SK-N-SH treated with all-trans-retinoic acid at 6 μM for 48 hours (cell line): ENCODE measurements at regions not wholly inside any gene's neighbourhood (a gene's known extent, or its start where the extent isn't known, plus 50 kb on each side); places are given as distances from the start of the nearest gene placed in this dataset.
"Not testable (repeated sequence)": the region's sequence is repeated elsewhere in the genome, so short reads cannot be mapped to it uniquely, and the experiment has no call there.

ENCODE experiments used
- BACH2 ChIP-seq: fragments of 250-450 bp; sonication (Bioruptor Pico); IDR thresholded peaks from 2 replicates; pipeline ENCODE4 v1.9.0; 2021; ENCODE audit warnings: mild to moderate bottlenecking, borderline replicate concordance
- CSDC2 ChIP-seq: fragments of 250-450 bp; sonication (Bioruptor Pico); IDR thresholded peaks from 2 replicates; pipeline ENCODE4 v1.5.0; 2020; ENCODE audit warnings: mild to moderate bottlenecking, moderate library complexity
- ESRRG ChIP-seq: fragments of 250-450 bp; sonication (Bioruptor Pico); IDR thresholded peaks from 2 replicates; pipeline ENCODE4 v1.6.1; 2021; ENCODE audit warnings: mild to moderate bottlenecking
- OSR1 ChIP-seq: fragments of 250-450 bp; sonication (Bioruptor Pico); IDR thresholded peaks from 2 replicates; pipeline ENCODE4 v1.8.0; 2022; ENCODE audit warnings: moderate library complexity, mild to moderate bottlenecking, inconsistent platforms
- POU6F1 ChIP-seq: fragments of 250-450 bp; sonication (Bioruptor Pico); IDR thresholded peaks from 2 replicates; pipeline ENCODE4 v1.8.0; 2021; ENCODE audit warnings: low read depth, mild to moderate bottlenecking, moderate library complexity, borderline replicate concordance
- TCF4 ChIP-seq: fragments of 250-450 bp; sonication (Bioruptor Pico); IDR thresholded peaks from 2 replicates; pipeline ENCODE4 v1.8.0; 2021; ENCODE audit warnings: mild to moderate bottlenecking, moderate library complexity, borderline replicate concordance
- TOX ChIP-seq: fragments of 250-450 bp; sonication (Bioruptor Pico); IDR thresholded peaks from 2 replicates; pipeline ENCODE4 v1.8.0; 2021; ENCODE audit warnings: mild to moderate bottlenecking, moderate library complexity, borderline replicate concordance
- ZNF70 ChIP-seq: fragments of 450-650 bp; formaldehyde crosslinking; IDR thresholded peaks from 2 replicates; pipeline ENCODE4 v1.5.0; 2020; ENCODE audit warnings: mild to moderate bottlenecking, moderate library complexity

DNA sequence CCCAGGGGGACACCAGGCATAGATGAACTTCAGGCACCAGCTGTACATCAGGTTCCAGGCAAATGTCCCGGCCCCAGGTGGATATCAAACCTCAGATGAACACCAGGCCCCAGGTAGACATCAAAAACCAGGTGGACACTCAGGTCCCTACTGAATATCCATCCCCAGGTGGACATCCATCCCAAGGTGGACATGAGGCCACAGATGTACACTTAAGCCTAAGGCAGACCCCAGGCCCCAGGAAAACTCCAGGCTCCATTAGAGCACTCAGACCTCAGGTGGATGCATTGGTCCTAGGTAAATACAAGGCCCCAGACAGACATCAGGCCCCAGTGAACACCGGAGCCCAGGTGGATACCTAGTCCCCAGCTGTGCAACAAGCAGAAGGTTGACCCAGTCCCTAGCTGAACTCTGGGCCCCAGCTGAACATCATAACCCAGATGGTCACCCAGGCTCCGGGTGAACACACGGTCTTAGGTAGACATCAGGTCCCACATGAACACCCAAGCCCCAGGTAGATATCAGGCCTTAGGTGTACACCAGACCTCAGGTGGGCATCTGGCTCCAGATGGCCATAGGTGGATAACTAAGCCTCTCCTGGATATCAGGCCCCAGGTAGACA is 1484.3 kb upstream of the TPTE start:
- not testable (repeated sequence) for TF ChIP-seq TCF4 (CRISPR knock-in tag); BACH2; ESRRG (CRISPR knock-in tag); CSDC2 (CRISPR knock-in tag); TOX (CRISPR knock-in tag); OSR1 (CRISPR knock-in tag); ZNF70 (CRISPR knock-in tag); POU6F1 (CRISPR knock-in tag)
